ENCODE measurements at regions not wholly inside any gene's neighbourhood (a gene's known extent, or its start where the extent isn't known, plus 50 kb on each side); places are given as distances from the start of the nearest gene placed in this dataset.

DNA sequence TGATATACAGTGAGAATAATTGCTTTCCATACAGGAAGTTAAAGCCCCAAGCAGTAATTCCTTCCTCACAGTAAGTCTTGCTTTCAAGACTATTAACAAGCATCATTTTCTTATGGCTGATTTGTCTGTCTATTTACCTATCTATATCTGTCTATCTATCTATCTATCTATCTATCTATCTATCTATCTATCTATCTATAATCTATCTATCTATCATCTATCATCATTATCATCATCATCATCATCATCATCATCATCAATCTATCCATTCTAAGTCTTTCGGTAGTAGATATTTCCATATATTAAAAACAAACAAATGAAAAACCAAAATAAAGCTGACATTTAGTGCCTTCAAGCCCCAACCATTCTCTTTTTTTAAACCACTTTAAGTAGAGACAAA is 224.4 kb upstream of the RXFP2 start:
- Histone ChIP-seq H3K4me2 (ENCODE audit: low read length) (no peak overlapping the region), H3K4me1 (ENCODE audit: control insufficient read depth in 1 of 2, insufficient read depth in 2 of 2, low read length in 2 of 2) (no peaks in the 10 kb centered on the region), H3K79me2 (ENCODE audit: insufficient read depth, low read length) (no peaks in the 10 kb centered on the region), H4K20me1 (ENCODE audit: insufficient read depth) (no peaks in the 10 kb centered on the region), H3K9me2 (ENCODE audit: insufficient read depth) (no peaks in the 10 kb centered on the region), H3K4me3 (replicated peaks in 1 of 2; ENCODE audit: low read depth in 1 of 2, low read length in 2 of 2) (no peak overlapping the region), H3K9me3 (ENCODE audit: control insufficient read depth in 1 of 2, insufficient read depth in 1 of 2, low read depth in 1 of 2, low read length in 2 of 2) (no peaks in the 10 kb centered on the region), H3K27me3 (ENCODE audit: insufficient read depth, low read length) (peaks cover 73% of the 10 kb centered on the region), H3K9ac (ENCODE audit: low read length) (no peak overlapping the region), H3K36me3 (ENCODE audit: control insufficient read depth in 1 of 2, insufficient read depth in 2 of 2, low read length in 2 of 2) (no peaks in the 10 kb centered on the region), H2AFZ (ENCODE audit: low read depth, low read length, poor library complexity, severe bottlenecking) (no peak overlapping the region), H3K27ac (ENCODE audit: low read depth, low read length) (no peak overlapping the region)
- POLR2A ChIA-PET = no interaction called here
- intact Hi-C loops (cut with micrococcal nuclease) = no loop called here
- CTCF ChIA-PET = no interaction called here
- ATAC-seq = no peak
- DNase-seq (ENCODE audit: low read depth, low spot score) = no peak
- RAD21 ChIA-PET (ENCODE audit: low non-redundant PET in 1 of 2, low total read pairs in 2 of 2, uncharacterized antibody in 2 of 2, unreplicated experiment in 2 of 2) = no interaction called here
- BruUV-seq (replicated peaks) = no TSS peak
- TF ChIP-seq, protein P1, sequence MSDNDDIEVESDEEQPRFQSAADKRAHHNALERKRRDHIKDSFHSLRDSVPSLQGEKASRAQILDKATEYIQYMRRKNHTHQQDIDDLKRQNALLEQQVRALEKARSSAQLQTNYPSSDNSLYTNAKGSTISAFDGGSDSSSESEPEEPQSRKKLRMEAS (IDR thresholded peaks at IDR 0.05) = no peak
- TF ChIP-seq, protein P2, sequence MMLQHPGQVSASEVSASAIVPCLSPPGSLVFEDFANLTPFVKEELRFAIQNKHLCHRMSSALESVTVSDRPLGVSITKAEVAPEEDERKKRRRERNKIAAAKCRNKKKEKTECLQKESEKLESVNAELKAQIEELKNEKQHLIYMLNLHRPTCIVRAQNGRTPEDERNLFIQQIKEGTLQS (IDR thresholded peaks at IDR 0.05) = no peak
- TF ChIP-seq YY1 (IDR thresholded peaks at IDR 0.05; ENCODE audit: extremely low read depth, insufficient replicate concordance, low read depth, low read length) = no peak
- TF ChIP-seq TCF7L2 (IDR thresholded peaks at IDR 0.05; ENCODE audit: borderline replicate concordance, extremely low read depth, insufficient read depth, insufficient read length) = no peak
- TF ChIP-seq CBX3 (IDR thresholded peaks at IDR 0.05; ENCODE audit: low read depth) = no peak
- TF ChIP-seq, protein P3, sequence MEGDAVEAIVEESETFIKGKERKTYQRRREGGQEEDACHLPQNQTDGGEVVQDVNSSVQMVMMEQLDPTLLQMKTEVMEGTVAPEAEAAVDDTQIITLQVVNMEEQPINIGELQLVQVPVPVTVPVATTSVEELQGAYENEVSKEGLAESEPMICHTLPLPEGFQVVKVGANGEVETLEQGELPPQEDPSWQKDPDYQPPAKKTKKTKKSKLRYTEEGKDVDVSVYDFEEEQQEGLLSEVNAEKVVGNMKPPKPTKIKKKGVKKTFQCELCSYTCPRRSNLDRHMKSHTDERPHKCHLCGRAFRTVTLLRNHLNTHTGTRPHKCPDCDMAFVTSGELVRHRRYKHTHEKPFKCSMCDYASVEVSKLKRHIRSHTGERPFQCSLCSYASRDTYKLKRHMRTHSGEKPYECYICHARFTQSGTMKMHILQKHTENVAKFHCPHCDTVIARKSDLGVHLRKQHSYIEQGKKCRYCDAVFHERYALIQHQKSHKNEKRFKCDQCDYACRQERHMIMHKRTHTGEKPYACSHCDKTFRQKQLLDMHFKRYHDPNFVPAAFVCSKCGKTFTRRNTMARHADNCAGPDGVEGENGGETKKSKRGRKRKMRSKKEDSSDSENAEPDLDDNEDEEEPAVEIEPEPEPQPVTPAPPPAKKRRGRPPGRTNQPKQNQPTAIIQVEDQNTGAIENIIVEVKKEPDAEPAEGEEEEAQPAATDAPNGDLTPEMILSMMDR (IDR thresholded peaks at IDR 0.05 in 2 of 3, conservative IDR thresholded peaks at IDR 0.05 in 1 of 3; ENCODE audit: borderline replicate concordance in 1 of 3, insufficient read depth in 1 of 3, low read depth in 2 of 3, low read length in 2 of 3) = no peak
- no peak for TF ChIP-seq RAD21 (IDR thresholded peaks at IDR 0.05; ENCODE audit: low read depth)
- no peak for TF ChIP-seq SP1 (IDR thresholded peaks at IDR 0.05; ENCODE audit: low read depth)
- no peak for TF ChIP-seq SRF (IDR thresholded peaks at IDR 0.05; ENCODE audit: low read depth)
